Activated naive CD4-positive, alpha-beta T cell treated with anti-CD3 and anti-CD28 coated beads, Interleukin-2, amount 50 U/mL, for 24 hours (primary cell): ENCODE measurements at regions not wholly inside any gene's neighbourhood (a gene's known extent, or its start where the extent isn't known, plus 50 kb on each side); places are given as distances from the start of the nearest gene placed in this dataset.
A peak's percentile ranks its signal among the peaks of the same experiment; 100 is the strongest.

Experiments
- H3K27ac Mint-ChIP-seq: one replicate; pipeline ENCODE4 v1.8.0; 2021; ENCODE audit warnings: mild to moderate bottlenecking, mixed read lengths
- H3K27me3 Mint-ChIP-seq: one replicate; pipeline ENCODE4 v1.8.0; 2021; ENCODE audit warnings: mixed read lengths
- H3K36me3 Mint-ChIP-seq: one replicate; pipeline ENCODE4 v1.8.0; 2021; ENCODE audit warnings: mixed read lengths
- H3K4me1 Mint-ChIP-seq: one replicate; pipeline ENCODE4 v1.8.0; 2021; ENCODE audit warnings: mixed read lengths
- H3K4me3 Mint-ChIP-seq: one replicate; pipeline ENCODE4 v1.8.0; 2021; ENCODE audit warnings: mild to moderate bottlenecking, mixed read lengths
- H3K9me3 Mint-ChIP-seq: one replicate; pipeline ENCODE4 v1.8.0; 2021; ENCODE audit warnings: mixed read lengths

- H3K9me3 Mint-ChIP-seq = no peaks in the 10 kb centered on the region
- H3K27ac Mint-ChIP-seq = no peak overlapping the region
- no peak overlapping the region for H3K4me3 Mint-ChIP-seq
- no peaks in the 10 kb centered on the region for H3K4me1 Mint-ChIP-seq
- no peaks in the 10 kb centered on the region for H3K36me3 Mint-ChIP-seq
- H3K27me3 Mint-ChIP-seq = peaks cover 3% of the 10 kb centered on the region
Observed at GRCh38 chr14:96725232-96725631, 72.0 kb upstream of the VRK1 start.

GRCh38 chr14:96727073-96727472, 70.1 kb upstream of the VRK1 start:
- Mint-ChIP-seq H3K27me3 (peaks cover 3% of the 10 kb centered on the region), H3K9me3 (no peaks in the 10 kb centered on the region), H3K4me3 (no peak overlapping the region), H3K4me1 (no peaks in the 10 kb centered on the region), H3K36me3 (no peaks in the 10 kb centered on the region), H3K27ac (no peak overlapping the region)

GRCh38 chr14:96727491-96727890, 69.7 kb upstream of the VRK1 start:
- no peaks in the 10 kb centered on the region for H3K36me3 Mint-ChIP-seq
- no peaks in the 10 kb centered on the region for H3K9me3 Mint-ChIP-seq
- no peak overlapping the region for H3K4me3 Mint-ChIP-seq
- no peak overlapping the region for H3K27ac Mint-ChIP-seq
- peaks cover 3% of the 10 kb centered on the region for H3K27me3 Mint-ChIP-seq
- H3K4me1 Mint-ChIP-seq = no peaks in the 10 kb centered on the region

- peaks cover 3% of the 10 kb centered on the region for H3K27me3 Mint-ChIP-seq
- no peaks in the 10 kb centered on the region for H3K4me1 Mint-ChIP-seq
- H3K4me3 Mint-ChIP-seq = no peak overlapping the region
- H3K9me3 Mint-ChIP-seq = no peaks in the 10 kb centered on the region
- H3K36me3 Mint-ChIP-seq = no peaks in the 10 kb centered on the region
- H3K27ac Mint-ChIP-seq = no peak overlapping the region
Observed at GRCh38 chr14:96727980-96728717, 69.0 kb upstream of the VRK1 start.

- Mint-ChIP-seq H3K4me3 (no peak overlapping the region), H3K27me3 (peaks cover 4% of the 10 kb centered on the region), H3K9me3 (no peaks in the 10 kb centered on the region), H3K4me1 (no peaks in the 10 kb centered on the region), H3K27ac (no peak overlapping the region), H3K36me3 (no peaks in the 10 kb centered on the region)
Observed at GRCh38 chr14:96729889-96730288, 67.3 kb upstream of the VRK1 start.

- peaks cover 7% of the 10 kb centered on the region for H3K27me3 Mint-ChIP-seq
- H3K4me1 Mint-ChIP-seq = no peaks in the 10 kb centered on the region
- H3K36me3 Mint-ChIP-seq = no peaks in the 10 kb centered on the region
- no peak overlapping the region for H3K4me3 Mint-ChIP-seq
- H3K27ac Mint-ChIP-seq = no peak overlapping the region
- no peaks in the 10 kb centered on the region for H3K9me3 Mint-ChIP-seq
Observed at GRCh38 chr14:96730386-96730785, 66.8 kb upstream of the VRK1 start.

- Mint-ChIP-seq H3K4me1 (no peaks in the 10 kb centered on the region), H3K27me3 (peaks cover 21% of the 10 kb centered on the region), H3K4me3 (no peak overlapping the region), H3K27ac (no peak overlapping the region), H3K9me3 (no peaks in the 10 kb centered on the region), H3K36me3 (no peaks in the 10 kb centered on the region)
Observed at GRCh38 chr14:96734076-96734622, 63.0 kb upstream of the VRK1 start.

GRCh38 chr14:96735526-96735925, 61.7 kb upstream of the VRK1 start:
- Mint-ChIP-seq H3K4me1 (no peaks in the 10 kb centered on the region), H3K27me3 (peaks cover 31% of the 10 kb centered on the region), H3K27ac (no peak overlapping the region), H3K4me3 (no peak overlapping the region), H3K9me3 (no peaks in the 10 kb centered on the region), H3K36me3 (no peaks in the 10 kb centered on the region)

- Mint-ChIP-seq H3K9me3 (no peaks in the 10 kb centered on the region), H3K27ac (no peak overlapping the region), H3K4me3 (no peak overlapping the region), H3K36me3 (no peaks in the 10 kb centered on the region), H3K4me1 (peaks cover 5% of the 10 kb centered on the region), H3K27me3 (peaks cover 34% of the 10 kb centered on the region)
Observed at GRCh38 chr14:96736439-96736838, 60.7 kb upstream of the VRK1 start.

GRCh38 chr14:96737881-96738280, 59.3 kb upstream of the VRK1 start:
- Mint-ChIP-seq H3K9me3 (no peaks in the 10 kb centered on the region), H3K36me3 (no peaks in the 10 kb centered on the region), H3K27me3 (peaks cover 40% of the 10 kb centered on the region), H3K4me1 (peaks cover 9% of the 10 kb centered on the region), H3K27ac (no peak overlapping the region), H3K4me3 (no peak overlapping the region)

GRCh38 chr14:96739200-96739910, 57.8 kb upstream of the VRK1 start:
- Mint-ChIP-seq H3K4me1 (peaks cover 9% of the 10 kb centered on the region), H3K9me3 (no peaks in the 10 kb centered on the region), H3K27ac (no peak overlapping the region), H3K4me3 (no peak overlapping the region), H3K27me3 (peaks cover 44% of the 10 kb centered on the region), H3K36me3 (peaks cover 1% of the 10 kb centered on the region)

- Mint-ChIP-seq H3K4me1 (peaks cover 9% of the 10 kb centered on the region), H3K36me3 (peaks cover 1% of the 10 kb centered on the region), H3K4me3 (peak overlapping the region; percentile 77), H3K27ac (no peak overlapping the region), H3K9me3 (no peaks in the 10 kb centered on the region), H3K27me3 (peaks cover 38% of the 10 kb centered on the region)
Observed at GRCh38 chr14:96741151-96741977, 55.8 kb upstream of the VRK1 start.

GRCh38 chr14:96744262-96744661, 52.9 kb upstream of the VRK1 start:
- Mint-ChIP-seq H3K4me3 (no peak overlapping the region), H3K4me1 (peaks cover 9% of the 10 kb centered on the region), H3K9me3 (no peaks in the 10 kb centered on the region), H3K27ac (no peak overlapping the region), H3K36me3 (peaks cover 1% of the 10 kb centered on the region), H3K27me3 (peaks cover 23% of the 10 kb centered on the region)

- Mint-ChIP-seq H3K27ac (no peak overlapping the region), H3K9me3 (no peaks in the 10 kb centered on the region), H3K36me3 (peaks cover 1% of the 10 kb centered on the region), H3K4me3 (no peak overlapping the region), H3K4me1 (peaks cover 9% of the 10 kb centered on the region), H3K27me3 (peaks cover 14% of the 10 kb centered on the region)
Observed at GRCh38 chr14:96745500-96746051, 51.6 kb upstream of the VRK1 start.

- peaks cover 8% of the 10 kb centered on the region for H3K4me1 Mint-ChIP-seq
- no peak overlapping the region for H3K4me3 Mint-ChIP-seq
- peaks cover 11% of the 10 kb centered on the region for H3K27me3 Mint-ChIP-seq
- H3K9me3 Mint-ChIP-seq = no peaks in the 10 kb centered on the region
- H3K27ac Mint-ChIP-seq = peak overlapping the region; percentile 35
- H3K36me3 Mint-ChIP-seq = peaks cover 1% of the 10 kb centered on the region
Observed at GRCh38 chr14:96746101-96746500, 51.1 kb upstream of the VRK1 start.
